HG02571 (cell line): ENCODE measurements at regions not wholly inside any gene's neighbourhood (a gene's known extent, or its start where the extent isn't known, plus 50 kb on each side); places are given as distances from the start of the nearest gene placed in this dataset.

Experiments
- ATAC-seq: cut with Tn5 transposase; IDR thresholded peaks from one replicate; pipeline ENCODE4 v1.9.1; 2021; ENCODE audit warnings: mild to moderate bottlenecking, moderate library complexity; ENCODE audit not compliant: unreplicated experiment

DNA sequence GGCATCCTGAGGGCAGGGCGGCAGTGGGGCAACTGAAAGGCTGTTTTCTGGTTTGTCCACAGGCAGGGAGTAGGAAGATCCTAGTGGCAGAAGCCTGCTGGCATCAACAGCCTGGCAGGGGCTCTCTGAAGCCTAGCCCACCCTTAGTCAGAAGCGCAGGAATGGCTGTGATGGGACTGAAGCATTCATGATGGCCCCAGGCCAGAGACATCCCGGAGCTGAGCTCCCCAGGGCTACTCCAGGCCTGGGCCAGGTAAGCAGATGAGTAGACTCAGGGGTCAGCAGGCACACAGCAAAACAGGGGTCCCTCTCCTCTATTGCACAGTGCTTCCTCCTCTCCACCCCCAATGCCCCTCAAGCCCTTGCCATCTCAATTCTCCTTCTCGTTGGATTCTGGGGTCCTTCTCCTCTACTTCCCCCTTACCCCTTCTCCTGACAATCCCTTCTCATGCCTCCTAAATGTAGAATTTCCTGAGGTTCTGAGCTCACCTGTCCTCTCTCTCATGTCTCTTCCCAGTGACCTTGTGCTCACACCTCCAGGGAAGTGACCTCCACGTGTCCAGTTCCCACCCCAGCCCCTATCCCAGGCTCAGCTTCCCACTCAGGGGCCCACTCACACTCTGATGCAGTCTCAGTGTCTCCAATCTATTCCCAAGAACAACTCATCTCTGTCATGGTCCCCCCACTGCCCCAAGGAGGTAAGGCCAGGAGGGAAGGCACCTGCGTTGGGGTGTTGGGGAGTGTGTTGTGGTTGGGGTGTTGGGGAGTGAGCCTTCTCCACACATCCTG lies 158.7 kb upstream of the ZNF507 start:
- no peak for ATAC-seq

DNA sequence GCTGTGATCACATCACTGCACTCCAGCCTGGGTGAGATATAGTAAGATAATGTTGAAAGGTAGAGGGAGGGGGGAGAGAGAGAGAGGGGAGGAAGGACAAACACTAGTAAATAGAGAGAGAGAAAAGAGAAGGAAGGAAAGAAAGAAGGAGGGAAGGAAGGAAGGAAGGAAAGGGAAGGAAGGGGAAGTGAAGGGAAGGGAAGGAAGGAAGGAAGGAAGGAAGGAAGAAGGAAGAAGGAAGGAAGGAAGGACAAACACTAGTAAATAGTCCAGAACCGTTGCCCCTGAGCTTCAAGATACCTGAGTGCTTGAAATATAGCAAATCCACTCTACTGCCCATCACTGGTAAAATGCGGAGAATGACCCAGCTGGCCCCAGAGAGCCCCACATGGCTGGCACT lies 156.5 kb upstream of the ZNF507 start:
- ATAC-seq = no peak

DNA sequence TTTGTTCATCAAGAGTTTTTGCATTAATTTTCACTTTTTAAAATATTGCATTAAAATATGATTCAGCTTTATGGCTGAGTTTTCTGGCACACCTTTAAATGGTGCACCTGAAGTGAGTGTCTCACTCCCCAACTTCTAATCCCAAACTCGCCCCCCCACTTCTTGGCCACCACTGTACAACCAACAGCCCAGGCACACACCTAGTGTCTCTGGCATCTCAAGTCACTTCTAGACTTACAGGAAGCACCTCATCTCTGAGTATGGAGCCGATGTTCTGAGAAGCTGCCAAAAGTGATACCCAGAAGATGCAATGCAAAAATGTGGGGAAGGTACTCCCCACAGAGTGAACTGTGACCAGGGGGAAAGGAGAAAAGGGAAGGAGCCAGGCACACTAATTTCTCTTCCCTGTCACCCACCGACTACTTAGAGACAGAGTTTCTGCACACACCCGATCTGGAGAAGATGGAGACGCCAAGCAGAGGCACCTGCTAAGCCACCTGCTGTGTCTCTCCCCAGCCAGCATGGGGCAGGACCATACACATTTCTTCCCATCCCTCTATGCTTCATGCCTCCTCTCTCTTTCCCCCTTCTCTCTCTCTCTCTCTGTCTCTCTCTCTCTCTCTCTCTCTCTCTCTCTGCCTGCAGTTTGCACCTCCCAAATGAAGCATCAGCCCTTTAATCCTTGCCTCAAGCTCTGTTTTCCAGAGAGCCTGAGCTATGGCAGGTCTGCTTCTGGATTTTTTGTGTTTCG lies 155.3 kb upstream of the ZNF507 start:
- ATAC-seq = no peak

DNA sequence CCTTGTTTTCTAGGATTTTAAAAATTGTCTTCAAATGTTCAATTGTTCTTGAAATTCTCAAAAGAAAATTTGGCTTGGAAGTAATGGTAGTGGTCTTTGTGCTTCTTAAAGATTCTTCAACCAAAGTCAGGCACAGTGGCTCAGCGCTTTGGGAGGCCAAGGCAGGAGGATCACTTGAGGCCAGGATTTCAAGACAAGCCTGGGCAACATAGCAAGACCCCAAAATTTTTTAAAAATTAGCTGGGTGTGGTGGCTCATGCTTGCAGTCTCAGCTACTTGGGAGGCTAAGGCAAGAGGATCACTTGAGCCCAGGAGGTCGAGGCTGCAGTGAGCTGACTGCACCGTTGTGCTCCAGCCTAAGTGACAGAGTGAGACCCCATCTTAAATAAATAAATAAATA lies 153.5 kb upstream of the ZNF507 start:
- ATAC-seq = no peak

DNA sequence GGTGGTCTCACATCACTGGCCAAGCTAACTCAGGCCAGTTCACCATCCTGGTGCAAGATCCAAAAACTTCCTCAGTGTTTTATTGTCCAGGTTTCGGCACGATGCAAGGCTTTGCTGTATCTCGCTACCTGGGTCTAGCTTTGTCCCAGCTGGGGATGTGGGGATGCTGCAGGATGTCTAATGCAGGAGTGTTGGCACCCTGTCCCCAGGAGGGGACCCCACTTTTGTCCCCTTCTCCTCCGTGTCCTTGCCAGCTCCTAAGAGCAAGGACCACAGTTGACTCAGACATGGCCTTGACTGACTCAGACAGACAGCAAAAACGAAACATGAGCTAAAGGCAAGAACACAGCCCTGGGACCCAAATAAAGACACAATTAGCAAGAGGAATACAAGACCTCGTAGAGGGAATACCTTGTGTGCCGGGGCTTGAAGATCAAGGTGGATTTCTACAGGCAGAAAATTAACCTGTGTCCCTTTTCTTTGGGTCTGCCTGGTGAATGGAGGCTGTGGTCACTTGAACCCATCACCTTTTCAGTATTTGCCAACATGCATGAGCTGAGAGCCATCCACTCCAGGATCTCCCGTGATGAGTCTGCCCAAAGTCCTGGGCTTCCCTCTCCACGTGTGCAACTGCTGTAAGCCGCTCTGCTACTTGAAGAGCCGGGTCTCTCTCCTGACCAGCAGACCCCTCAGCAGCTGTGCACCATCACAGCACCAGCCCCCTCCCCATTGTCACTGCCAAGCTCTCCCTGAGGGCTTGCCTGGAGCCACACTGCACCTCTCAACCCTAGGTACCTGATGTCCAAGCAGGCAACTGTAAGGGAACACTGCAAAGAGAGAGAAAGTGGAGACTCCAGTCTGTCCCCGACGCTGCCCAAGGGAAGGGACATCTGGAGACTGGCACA lies 149.5 kb upstream of the ZNF507 start:
- no peak for ATAC-seq

DNA sequence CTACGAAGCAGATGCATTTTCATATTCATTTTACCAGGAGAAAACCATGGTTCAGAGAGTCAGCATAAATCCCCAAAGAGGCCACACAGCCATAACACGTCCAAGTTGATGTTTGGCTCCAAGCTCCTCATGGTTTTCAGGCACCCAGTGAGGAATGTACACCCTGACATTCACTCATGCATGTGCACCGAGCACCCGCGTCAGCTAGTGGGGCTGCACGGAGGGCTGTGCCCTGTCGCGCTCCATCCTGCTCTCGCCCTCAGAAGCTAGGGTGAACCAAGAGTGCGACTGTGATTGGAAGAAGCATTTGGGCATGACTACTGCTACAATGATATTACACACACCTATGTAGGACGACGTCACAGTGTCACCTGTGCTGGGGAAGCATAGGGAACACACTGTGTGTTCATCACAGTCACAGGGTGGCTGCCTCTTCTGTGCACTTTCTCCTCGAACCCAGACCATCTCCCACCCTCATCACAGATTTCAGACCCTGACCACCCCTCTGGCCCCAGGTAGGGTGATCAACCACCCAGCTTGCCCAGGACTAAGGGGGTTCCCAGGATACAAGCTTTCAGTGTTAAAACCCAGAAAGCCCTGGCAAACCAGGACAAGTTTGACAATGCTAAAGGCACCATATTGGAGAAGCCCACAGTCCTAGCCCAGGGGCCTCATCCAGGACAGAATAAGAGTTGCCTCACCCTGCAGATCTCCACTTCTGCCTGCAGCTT lies 148.6 kb upstream of the ZNF507 start:
- no peak for ATAC-seq

DNA sequence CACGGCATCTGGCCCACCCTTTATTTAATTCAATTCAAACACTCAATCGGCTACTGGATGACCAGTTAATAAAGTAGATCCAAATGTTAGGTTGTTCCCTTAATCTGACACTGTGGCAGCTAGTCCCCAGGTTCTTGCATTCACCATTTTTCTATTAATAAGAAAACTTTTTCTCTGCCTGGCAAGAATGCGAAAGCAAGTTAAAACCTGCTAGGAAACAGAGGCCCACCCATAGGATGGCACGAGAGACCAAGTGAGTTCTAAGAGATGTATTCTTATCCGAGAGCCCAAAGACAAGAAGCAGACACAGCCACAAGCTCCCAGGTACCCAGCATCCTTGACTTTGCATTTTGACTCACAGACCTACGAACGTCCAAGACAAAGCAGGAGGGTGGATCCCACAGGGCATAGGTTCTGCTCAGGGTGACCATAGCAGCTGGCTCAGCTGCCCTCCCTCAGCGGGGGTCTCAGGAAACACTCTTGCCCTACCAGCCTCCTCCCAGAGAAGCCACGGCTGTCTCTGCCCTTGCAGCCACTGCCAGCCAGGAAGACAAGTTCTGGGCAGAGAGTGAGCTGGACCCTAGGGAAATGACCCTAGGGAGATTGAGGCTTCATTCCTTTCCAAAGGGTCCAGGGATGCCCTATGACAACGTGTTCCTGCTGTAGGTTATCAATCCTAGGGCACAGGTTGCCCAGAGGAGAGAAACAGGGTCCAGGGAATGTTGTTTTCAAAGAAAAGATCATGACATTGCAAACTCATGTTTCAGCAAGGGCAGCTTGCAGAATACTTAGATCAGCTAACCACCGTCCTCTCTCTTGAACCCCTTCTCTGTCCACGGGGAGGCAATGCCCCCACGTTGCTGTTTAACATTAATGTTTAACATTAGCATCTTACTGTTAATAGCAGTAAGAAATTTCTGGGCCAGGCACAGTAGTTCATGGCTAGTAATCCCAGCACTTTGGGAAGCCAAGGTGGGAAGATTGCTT lies 147.2 kb upstream of the ZNF507 start:
- no peak for ATAC-seq

DNA sequence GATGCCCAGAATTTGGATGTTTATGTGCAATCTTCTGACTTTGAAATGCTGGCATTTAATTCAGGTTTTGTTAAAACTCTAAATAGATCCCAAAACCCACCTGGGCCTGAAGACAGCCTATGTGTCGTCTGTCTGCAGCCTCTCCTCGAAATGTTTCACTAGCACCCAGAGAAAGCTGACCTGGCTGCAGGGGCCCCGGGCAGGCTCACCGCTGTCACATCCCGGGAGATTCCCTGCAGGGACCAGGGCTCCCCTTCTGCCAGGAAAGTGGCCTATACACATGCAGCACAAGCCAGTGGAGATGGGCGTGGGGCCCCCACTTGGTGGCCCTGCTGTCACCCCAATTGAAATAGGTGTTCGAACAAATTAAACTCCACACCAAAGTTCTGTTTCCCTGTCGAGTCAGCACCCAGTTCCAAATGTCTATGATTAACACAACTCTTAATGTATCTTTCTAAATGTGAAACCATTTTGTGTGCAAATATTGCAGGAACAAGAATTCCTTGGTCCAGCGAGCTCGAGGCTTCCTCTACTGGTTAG lies 145.8 kb upstream of the ZNF507 start:
- ATAC-seq = no peak

DNA sequence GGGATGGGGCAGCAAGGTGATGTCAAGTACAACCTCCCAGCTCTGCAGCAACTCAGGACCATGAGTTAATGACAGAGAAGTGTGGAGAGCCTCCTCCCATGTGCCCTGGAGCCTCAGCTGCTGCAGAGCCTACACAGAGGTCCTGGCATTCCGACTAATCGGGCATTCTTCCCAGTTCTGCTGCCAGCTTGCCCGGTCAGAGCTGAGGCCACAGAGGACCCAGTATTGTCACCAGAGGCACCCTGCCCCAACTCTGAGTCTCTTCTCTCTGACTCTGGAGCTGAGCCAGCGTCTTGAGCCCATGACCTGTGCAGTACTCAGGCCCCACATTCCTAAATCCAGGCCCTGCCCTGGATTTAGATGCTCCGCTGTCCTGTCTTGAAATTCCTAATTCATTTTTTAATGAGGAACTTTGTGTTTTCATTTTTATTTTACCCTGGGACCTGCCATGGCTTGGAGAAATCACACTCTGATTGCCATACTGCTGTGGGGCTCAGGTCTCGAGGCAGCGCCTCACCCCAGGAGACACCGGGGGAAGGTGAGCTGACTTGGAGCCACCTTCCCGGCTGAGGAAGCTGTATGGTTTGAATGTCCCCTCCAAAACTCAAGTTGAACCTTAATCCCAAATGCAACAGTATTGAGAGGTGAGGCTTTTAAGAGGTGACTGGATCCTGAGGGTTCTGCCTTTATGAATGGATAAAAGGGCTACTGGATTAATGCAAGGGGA lies 144.9 kb upstream of the ZNF507 start:
- ATAC-seq = no peak

DNA sequence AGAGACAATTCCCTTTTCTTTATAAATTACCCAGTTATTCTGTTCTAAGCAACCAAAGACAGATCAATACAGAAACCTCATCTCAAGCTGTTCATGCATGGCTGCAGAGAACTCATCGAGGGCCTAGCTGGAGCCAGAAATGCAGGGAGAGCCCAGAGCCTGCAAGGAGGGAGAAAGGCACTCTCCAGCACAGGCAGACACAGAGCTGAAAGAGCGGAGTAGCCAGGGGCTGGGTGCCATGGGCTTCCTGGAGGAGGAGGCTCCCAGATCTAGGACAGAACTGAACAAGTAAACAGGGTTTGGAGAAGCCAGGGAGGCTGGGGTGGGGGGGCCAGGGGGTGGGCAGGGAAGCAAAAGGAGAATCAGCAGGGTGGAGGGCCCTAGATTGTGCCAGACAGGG lies 144.2 kb upstream of the ZNF507 start:
- no peak for ATAC-seq

DNA sequence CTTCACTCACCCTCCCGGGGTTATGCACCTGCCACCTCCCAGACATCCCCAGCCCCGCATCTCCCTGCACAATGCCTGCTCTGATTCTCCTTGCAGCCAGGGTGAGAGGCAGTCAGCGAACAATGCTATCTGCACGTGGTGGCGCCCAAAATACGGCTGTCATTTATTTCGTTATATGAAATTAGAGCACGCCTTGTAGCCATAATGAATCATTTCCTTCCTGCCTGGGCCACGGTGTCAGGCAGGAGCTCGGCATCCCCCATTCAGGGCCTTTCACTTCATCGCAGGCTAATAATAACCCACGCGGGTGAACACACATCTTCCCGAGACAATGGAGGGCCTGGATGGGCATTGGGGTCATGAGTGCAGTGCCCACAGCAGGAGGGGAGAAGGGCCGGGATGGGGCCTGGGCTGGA lies 143.8 kb upstream of the ZNF507 start:
- ATAC-seq = no peak

DNA sequence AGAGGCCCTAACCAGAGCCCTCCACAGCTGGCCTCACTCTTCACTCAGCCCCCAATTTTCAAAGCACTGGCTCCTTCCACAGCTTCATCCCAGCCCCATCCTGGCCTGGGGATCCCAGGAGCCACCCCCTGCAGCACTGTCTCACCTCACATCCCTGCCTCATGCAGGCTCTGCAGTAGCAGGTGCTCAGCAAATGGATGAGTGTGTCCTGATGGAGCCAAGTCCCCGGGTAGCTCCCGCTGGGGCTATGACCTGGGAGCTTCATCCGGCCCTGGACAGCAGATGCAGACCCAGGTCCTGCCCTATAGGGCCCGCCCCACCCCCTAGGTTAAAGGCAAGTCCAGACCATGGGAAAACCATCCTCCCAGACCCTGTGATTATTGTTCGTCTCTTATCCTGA lies 143.2 kb upstream of the ZNF507 start:
- no peak for ATAC-seq

DNA sequence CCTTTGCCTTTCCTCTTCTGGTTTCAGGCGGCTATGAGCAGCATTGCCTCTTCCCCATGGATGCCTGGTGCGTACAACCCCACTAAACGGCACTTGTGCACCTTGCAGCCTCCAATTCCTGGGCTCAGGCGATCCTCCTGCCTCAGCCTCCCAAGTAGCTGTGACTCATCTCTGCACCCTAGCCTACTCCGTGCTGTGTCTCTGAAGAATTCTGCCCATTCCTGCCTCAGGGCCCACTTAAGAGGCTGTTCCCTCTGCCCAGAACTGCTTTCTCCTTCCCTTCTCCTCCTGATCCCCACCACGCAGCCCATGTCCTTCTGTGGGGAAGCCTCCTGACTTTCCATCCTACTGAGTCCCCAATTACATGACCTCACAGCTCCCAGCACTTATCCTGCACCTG lies 142.2 kb upstream of the ZNF507 start:
- ATAC-seq = no peak

DNA sequence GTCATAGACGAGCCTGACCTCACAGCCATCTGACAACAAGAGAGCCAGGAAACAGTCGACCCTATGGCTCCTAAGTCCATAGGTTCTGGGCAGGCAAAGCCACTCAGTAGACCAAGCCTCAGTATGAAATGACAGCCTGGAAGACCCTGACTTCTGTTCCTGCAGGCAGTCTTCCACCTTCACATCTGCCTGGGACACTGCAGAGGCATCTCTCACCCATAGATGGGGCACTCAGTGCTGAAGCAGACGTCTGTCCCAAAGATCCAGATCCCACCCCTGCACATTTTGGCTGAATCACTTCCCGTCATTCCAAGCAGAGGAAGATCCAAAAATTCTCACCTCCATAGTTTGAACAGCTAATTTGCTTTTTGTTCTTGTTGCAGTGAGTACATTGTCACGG lies 139.3 kb upstream of the ZNF507 start:
- ATAC-seq = no peak

DNA sequence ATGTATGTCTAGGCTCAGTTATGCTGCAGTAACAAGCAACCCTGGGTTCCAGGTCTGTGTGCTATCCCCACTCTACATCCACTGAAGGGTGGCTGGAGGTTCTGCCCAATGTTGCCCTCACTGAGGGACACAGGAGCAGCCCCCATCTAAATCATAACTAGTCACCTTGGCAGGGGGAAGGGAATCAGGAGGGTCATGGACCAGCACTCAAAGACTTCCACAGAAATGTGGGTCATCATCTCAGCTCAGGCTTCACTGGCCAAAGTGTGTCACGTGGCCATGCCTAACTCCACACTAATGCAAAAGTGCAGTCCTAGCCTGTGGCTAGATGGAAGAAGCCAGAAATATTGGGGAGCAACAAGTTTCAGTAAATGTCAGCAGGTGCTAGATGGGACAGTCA lies 137.3 kb upstream of the ZNF507 start:
- ATAC-seq = no peak

DNA sequence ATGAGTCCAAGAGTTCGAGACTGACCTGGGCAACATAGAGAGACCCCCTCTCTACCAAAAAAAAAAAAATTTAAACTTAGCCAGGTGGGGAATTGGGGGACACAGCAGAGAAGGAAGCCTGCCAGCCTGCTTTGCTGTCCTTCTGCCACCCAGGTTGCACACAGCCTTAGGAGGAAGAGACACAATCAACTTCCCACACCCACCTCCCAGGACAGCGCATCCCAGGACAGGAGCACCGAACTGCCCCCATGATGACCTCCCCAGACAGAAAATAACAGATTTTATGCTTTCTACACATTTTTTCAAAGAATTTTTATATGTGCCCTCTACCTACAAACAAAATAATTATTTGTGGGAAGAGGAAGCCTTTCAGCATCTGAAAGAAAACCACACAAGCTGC lies 126.0 kb upstream of the ZNF507 start:
- ATAC-seq = no peak

DNA sequence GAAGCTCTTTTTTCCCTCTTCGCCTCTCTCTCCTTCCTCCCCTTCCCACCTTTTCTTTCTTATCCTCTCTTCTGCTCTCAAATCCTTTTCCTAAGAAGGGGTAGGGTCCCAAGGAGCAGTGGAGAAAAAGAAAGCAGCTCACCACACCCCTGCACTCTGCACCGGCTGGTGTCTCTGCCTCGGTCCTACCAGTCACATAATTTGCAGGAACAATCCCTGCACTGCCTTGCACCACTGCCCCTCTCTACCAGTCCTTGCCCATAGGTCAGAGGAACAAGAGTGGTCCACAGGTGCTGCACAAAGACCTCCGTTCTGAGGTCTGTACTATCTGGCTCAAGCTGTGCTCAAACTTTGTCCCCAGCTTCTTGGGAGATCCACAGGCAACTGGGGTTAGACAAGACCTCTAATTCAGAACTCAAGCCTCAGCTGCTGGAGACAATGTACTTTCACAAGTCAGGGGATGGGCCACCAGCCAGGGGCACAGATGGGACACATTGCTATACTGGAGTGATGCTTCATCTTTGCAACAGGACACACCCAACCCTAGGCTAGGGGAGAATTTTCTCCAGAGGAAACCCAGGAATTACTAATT lies 125.4 kb upstream of the ZNF507 start:
- no peak for ATAC-seq

DNA sequence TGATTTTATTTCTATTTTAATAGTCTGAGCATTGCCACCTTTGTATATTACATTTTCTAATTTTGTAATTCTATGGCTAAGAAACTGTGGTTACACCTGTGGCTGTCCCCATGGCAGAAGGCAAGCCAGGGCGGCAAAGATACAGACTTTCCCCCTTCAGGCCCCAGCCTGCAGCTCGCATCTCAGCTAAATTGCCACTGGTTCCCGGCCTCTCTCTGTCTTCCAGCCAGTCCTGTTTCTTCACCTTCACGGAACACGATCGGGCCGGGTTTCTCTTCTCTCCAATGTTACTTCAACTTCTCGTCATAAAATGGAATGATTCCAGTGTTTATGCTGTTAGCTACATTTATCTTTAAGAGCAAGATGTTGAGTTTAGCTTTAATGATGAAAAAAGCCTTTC lies 124.5 kb upstream of the ZNF507 start:
- no peak for ATAC-seq
